GM10266 (cell line): ENCODE measurements at regions not wholly inside any gene's neighbourhood (a gene's known extent, or its start where the extent isn't known, plus 50 kb on each side); places are given as distances from the start of the nearest gene placed in this dataset.

Experiments
- DNase-seq: peaks from one replicate; pipeline ENCODE4 v3.0.0; 2012; ENCODE audit errors: extremely low spot score
- CTCF ChIP-seq: IDR thresholded peaks from 2 replicates; pipeline ENCODE4 v1.5.1; 2012; ENCODE audit warnings: mild to moderate bottlenecking, low read depth; ENCODE audit not compliant: control insufficient read depth, insufficient read depth; ENCODE audit errors: missing control alignments

GRCh38 chr2:176537932-176538331 is 268.7 kb downstream of the MTX2 start:
- no peak for TF ChIP-seq CTCF
- no peak for DNase-seq

- DNase-seq = no peak
- no peak for TF ChIP-seq CTCF
Measured at GRCh38 chr2:176540995-176541394, 271.8 kb downstream of the MTX2 start.

GRCh38 chr2:176542476-176542875 is 273.2 kb downstream of the MTX2 start:
- no peak for DNase-seq
- no peak for TF ChIP-seq CTCF

- no peak for DNase-seq
- TF ChIP-seq CTCF = no peak
Measured at GRCh38 chr2:176544557-176544956, 275.3 kb downstream of the MTX2 start.

- TF ChIP-seq CTCF = no peak
- DNase-seq = no peak
Measured at GRCh38 chr2:176544991-176545956, 276.0 kb downstream of the MTX2 start.

GRCh38 chr2:176546550-176546949 is 277.3 kb downstream of the MTX2 start:
- no peak for TF ChIP-seq CTCF
- DNase-seq = no peak

- no peak for TF ChIP-seq CTCF
- DNase-seq = no peak
Measured at GRCh38 chr2:176552501-176553135, 283.4 kb downstream of the MTX2 start.
